ENCODE measurements at regions not wholly inside any gene's neighbourhood (a gene's known extent, or its start where the extent isn't known, plus 50 kb on each side); places are given as distances from the start of the nearest gene placed in this dataset.

GRCh38 chr15:77857419-77857818 is 220.1 kb downstream of the TBC1D2B start:
- 81 to 86% (median 85%) methylated on average over 7 of the region's 7 CpGs for WGBS, 3 donors
- no peaks in the 10 kb centered on the region for H3K9me3 ChIP-seq (ENCODE audit: control insufficient read depth in 2 of 2, insufficient read depth in 1 of 2, low read depth in 1 of 2, low read length in 1 of 2)
- H3K4me1 ChIP-seq (ENCODE audit: control insufficient read depth in 3 of 3, insufficient read depth in 2 of 3, low read depth in 1 of 3, low read length in 2 of 3): peaks cover 0 to 38% (median 3%) of the 10 kb centered on the region in 3 donors
- H3K27me3 ChIP-seq (ENCODE audit: control insufficient read depth in 3 of 3, insufficient read depth in 3 of 3, low read length in 3 of 3): peaks cover 0 to 3% (median under 1%) of the 10 kb centered on the region in 3 donors
- no peak for DNase-seq
- no peaks in the 10 kb centered on the region for H3K36me3 ChIP-seq (ENCODE audit: control insufficient read depth in 3 of 3, insufficient read depth in 2 of 3, low read depth in 1 of 3, low read length in 3 of 3)
- no peak overlapping the region for H3K4me3 ChIP-seq (ENCODE audit: low read depth in 1 of 3, low read length in 3 of 3)
- FAIRE-seq: no peak
- no peak overlapping the region for H3K27ac ChIP-seq (ENCODE audit: low read depth in 1 of 3, low read length in 2 of 3)

GRCh38 chr15:77856705-77857346 is 220.7 kb downstream of the TBC1D2B start:
- no peak overlapping the region for H3K27ac ChIP-seq (ENCODE audit: low read depth in 1 of 3, low read length in 2 of 3)
- FAIRE-seq (no peak), DNase-seq (no peak)
- H3K9me3 ChIP-seq (ENCODE audit: control insufficient read depth in 2 of 2, insufficient read depth in 1 of 2, low read depth in 1 of 2, low read length in 1 of 2): no peaks in the 10 kb centered on the region
- no peak overlapping the region for H3K4me3 ChIP-seq (ENCODE audit: low read depth in 1 of 3, low read length in 3 of 3)
- peaks cover 0 to 3% (median 2%) of the 10 kb centered on the region in 3 donors for H3K27me3 ChIP-seq (ENCODE audit: control insufficient read depth in 3 of 3, insufficient read depth in 3 of 3, low read length in 3 of 3)
- H3K36me3 ChIP-seq (ENCODE audit: control insufficient read depth in 3 of 3, insufficient read depth in 2 of 3, low read depth in 1 of 3, low read length in 3 of 3): no peaks in the 10 kb centered on the region
- H3K4me1 ChIP-seq (ENCODE audit: control insufficient read depth in 3 of 3, insufficient read depth in 2 of 3, low read depth in 1 of 3, low read length in 2 of 3): peaks cover 0 to 44% (median 3%) of the 10 kb centered on the region in 3 donors
- 11 to 51% (median 27%) methylated on average over 1 of the region's 1 CpG for WGBS, 3 donors

GRCh38 chr15:77855871-77856270 is 221.6 kb downstream of the TBC1D2B start:
- peaks cover 0 to 3% (median 2%) of the 10 kb centered on the region in 3 donors for H3K27me3 ChIP-seq (ENCODE audit: control insufficient read depth in 3 of 3, insufficient read depth in 3 of 3, low read length in 3 of 3)
- no peak overlapping the region for H3K27ac ChIP-seq (ENCODE audit: low read depth in 1 of 3, low read length in 2 of 3)
- peaks cover 0 to 53% (median 3%) of the 10 kb centered on the region in 3 donors for H3K4me1 ChIP-seq (ENCODE audit: control insufficient read depth in 3 of 3, insufficient read depth in 2 of 3, low read depth in 1 of 3, low read length in 2 of 3)
- DNase-seq (no peak), FAIRE-seq (no peak)
- H3K4me3 ChIP-seq (ENCODE audit: low read depth in 1 of 3, low read length in 3 of 3): no peak overlapping the region
- H3K36me3 ChIP-seq (ENCODE audit: control insufficient read depth in 3 of 3, insufficient read depth in 2 of 3, low read depth in 1 of 3, low read length in 3 of 3): no peaks in the 10 kb centered on the region
- 82 to 91% (median 87%) methylated on average over 3 of the region's 3 CpGs for WGBS, 3 donors
- H3K9me3 ChIP-seq (ENCODE audit: control insufficient read depth in 2 of 2, insufficient read depth in 1 of 2, low read depth in 1 of 2, low read length in 1 of 2): no peaks in the 10 kb centered on the region

- Histone ChIP-seq H3K27me3 (ENCODE audit: control insufficient read depth in 3 of 3, insufficient read depth in 3 of 3, low read length in 3 of 3) (peaks cover 0 to 3% (median 2%) of the 10 kb centered on the region in 3 donors), H3K4me1 (ENCODE audit: control insufficient read depth in 3 of 3, insufficient read depth in 2 of 3, low read depth in 1 of 3, low read length in 2 of 3) (peaks cover 0 to 44% (median 0%) of the 10 kb centered on the region in 3 donors), H3K9me3 (ENCODE audit: control insufficient read depth in 2 of 2, insufficient read depth in 1 of 2, low read depth in 1 of 2, low read length in 1 of 2) (no peaks in the 10 kb centered on the region), H3K27ac (ENCODE audit: low read depth in 1 of 3, low read length in 2 of 3) (no peak overlapping the region), H3K36me3 (ENCODE audit: control insufficient read depth in 3 of 3, insufficient read depth in 2 of 3, low read depth in 1 of 3, low read length in 3 of 3) (no peaks in the 10 kb centered on the region), H3K4me3 (ENCODE audit: low read depth in 1 of 3, low read length in 3 of 3) (no peak overlapping the region)
- DNase-seq (no peak), FAIRE-seq (no peak)
These were observed 222.3 kb upstream of the LINGO1 start for GRCh38 chr15:77854980-77855379.

GRCh38 chr15:77853910-77854309 is 221.2 kb upstream of the LINGO1 start:
- Histone ChIP-seq H3K4me3 (ENCODE audit: low read depth in 1 of 3, low read length in 3 of 3) (no peak overlapping the region), H3K27ac (ENCODE audit: low read depth in 1 of 3, low read length in 2 of 3) (no peak overlapping the region), H3K36me3 (ENCODE audit: control insufficient read depth in 3 of 3, insufficient read depth in 2 of 3, low read depth in 1 of 3, low read length in 3 of 3) (no peaks in the 10 kb centered on the region), H3K9me3 (ENCODE audit: control insufficient read depth in 2 of 2, insufficient read depth in 1 of 2, low read depth in 1 of 2, low read length in 1 of 2) (no peaks in the 10 kb centered on the region), H3K4me1 (ENCODE audit: control insufficient read depth in 3 of 3, insufficient read depth in 2 of 3, low read depth in 1 of 3, low read length in 2 of 3) (peaks cover 0 to 34% (median 0%) of the 10 kb centered on the region in 3 donors), H3K27me3 (ENCODE audit: control insufficient read depth in 3 of 3, insufficient read depth in 3 of 3, low read length in 3 of 3) (peaks cover 0 to 3% (median 2%) of the 10 kb centered on the region in 3 donors)
- WGBS, 3 donors: 85 to 86% (median 86%) methylated on average over 6 of the region's 6 CpGs
- DNase-seq: no peak
- FAIRE-seq: no peak

GRCh38 chr15:77853008-77853328 is 220.3 kb upstream of the LINGO1 start:
- no peak for FAIRE-seq
- no peaks in the 10 kb centered on the region for H3K36me3 ChIP-seq (ENCODE audit: control insufficient read depth in 3 of 3, insufficient read depth in 2 of 3, low read depth in 1 of 3, low read length in 3 of 3)
- H3K27ac ChIP-seq (ENCODE audit: low read depth in 1 of 3, low read length in 2 of 3): peak overlapping the region in 1 of 3 donors; percentile 63
- H3K4me3 ChIP-seq (ENCODE audit: low read depth in 1 of 3, low read length in 3 of 3): no peak overlapping the region
- DNase-seq: peak in 1 of 2 donors; percentile 60
- peaks cover 0 to 33% (median 0%) of the 10 kb centered on the region in 3 donors for H3K4me1 ChIP-seq (ENCODE audit: control insufficient read depth in 3 of 3, insufficient read depth in 2 of 3, low read depth in 1 of 3, low read length in 2 of 3)
- H3K27me3 ChIP-seq (ENCODE audit: control insufficient read depth in 3 of 3, insufficient read depth in 3 of 3, low read length in 3 of 3): peaks cover 0 to 3% (median 2%) of the 10 kb centered on the region in 3 donors
- H3K9me3 ChIP-seq (ENCODE audit: control insufficient read depth in 2 of 2, insufficient read depth in 1 of 2, low read depth in 1 of 2, low read length in 1 of 2): no peaks in the 10 kb centered on the region
- 31 to 49% (median 37%) methylated on average over 7 of the region's 7 CpGs for WGBS, 3 donors

GRCh38 chr15:77852241-77853007 is 219.7 kb upstream of the LINGO1 start:
- WGBS, 3 donors: 14 to 51% (median 33%) methylated on average over 23 of the region's 23 CpGs
- no peak for FAIRE-seq
- H3K27ac ChIP-seq (ENCODE audit: low read depth in 1 of 3, low read length in 2 of 3): peak overlapping the region in 1 of 3 donors; percentile 63
- H3K4me1 ChIP-seq (ENCODE audit: control insufficient read depth in 3 of 3, insufficient read depth in 2 of 3, low read depth in 1 of 3, low read length in 2 of 3): peaks cover 0 to 33% (median 0%) of the 10 kb centered on the region in 3 donors
- no peak overlapping the region for H3K4me3 ChIP-seq (ENCODE audit: low read depth in 1 of 3, low read length in 3 of 3)
- peaks cover 0 to 3% (median 2%) of the 10 kb centered on the region in 3 donors for H3K27me3 ChIP-seq (ENCODE audit: control insufficient read depth in 3 of 3, insufficient read depth in 3 of 3, low read length in 3 of 3)
- peak; percentile 49 to 52 for DNase-seq
- H3K9me3 ChIP-seq (ENCODE audit: control insufficient read depth in 2 of 2, insufficient read depth in 1 of 2, low read depth in 1 of 2, low read length in 1 of 2): no peaks in the 10 kb centered on the region
- no peaks in the 10 kb centered on the region for H3K36me3 ChIP-seq (ENCODE audit: control insufficient read depth in 3 of 3, insufficient read depth in 2 of 3, low read depth in 1 of 3, low read length in 3 of 3)

GRCh38 chr15:77851691-77852090 is 219.0 kb upstream of the LINGO1 start:
- FAIRE-seq (no peak), DNase-seq (peak; percentile 55 to 82)
- 14 to 57% (median 41%) methylated on average over 6 of the region's 6 CpGs for WGBS, 3 donors
- H3K27ac ChIP-seq (ENCODE audit: low read depth in 1 of 3, low read length in 2 of 3): peak overlapping the region in 1 of 3 donors; percentile 63
- H3K4me3 ChIP-seq (ENCODE audit: low read depth in 1 of 3, low read length in 3 of 3): no peak overlapping the region
- no peaks in the 10 kb centered on the region for H3K36me3 ChIP-seq (ENCODE audit: control insufficient read depth in 3 of 3, insufficient read depth in 2 of 3, low read depth in 1 of 3, low read length in 3 of 3)
- H3K27me3 ChIP-seq (ENCODE audit: control insufficient read depth in 3 of 3, insufficient read depth in 3 of 3, low read length in 3 of 3): peaks cover 0 to 3% (median 2%) of the 10 kb centered on the region in 3 donors
- no peaks in the 10 kb centered on the region for H3K9me3 ChIP-seq (ENCODE audit: control insufficient read depth in 2 of 2, insufficient read depth in 1 of 2, low read depth in 1 of 2, low read length in 1 of 2)
- peaks cover 0 to 26% (median 0%) of the 10 kb centered on the region in 3 donors for H3K4me1 ChIP-seq (ENCODE audit: control insufficient read depth in 3 of 3, insufficient read depth in 2 of 3, low read depth in 1 of 3, low read length in 2 of 3)
